Colonic mucosa (tissue), 4 donors: ENCODE measurements at regions not wholly inside any gene's neighbourhood (a gene's known extent, or its start where the extent isn't known, plus 50 kb on each side); places are given as distances from the start of the nearest gene placed in this dataset.

Experiments
- DNase-seq: peaks from one replicate; pipeline ENCODE4 v3.0.0-alpha.2; 2020
- H3K27ac ChIP-seq: fragments of 200-600 bp; one replicate; pipeline ENCODE4 v1.8.0; 2021
- H3K27me3 ChIP-seq: fragments of 200-600 bp; one replicate; pipeline ENCODE4 v1.8.0; 2021
- H3K36me3 ChIP-seq: fragments of 200-600 bp; one replicate; pipeline ENCODE4 v1.8.0; 2021
- H3K4me1 ChIP-seq: fragments of 200-600 bp; one replicate; pipeline ENCODE4 v1.8.0; 2021; ENCODE audit warnings: mild to moderate bottlenecking
- H3K4me3 ChIP-seq: fragments of 200-600 bp; one replicate; pipeline ENCODE4 v1.8.0; 2021
- H3K9ac ChIP-seq, 2 donors: one replicate each; pipeline ENCODE4 v1.7.0; 2013; ENCODE audit warnings: control low read depth in 2 of 2, low read depth in 2 of 2, low read length in 2 of 2
- H3K9me3 ChIP-seq: fragments of 200-600 bp; one replicate; pipeline ENCODE4 v1.8.0; 2021
- CTCF ChIP-seq: fragments of 200-600 bp; IDR thresholded peaks from one replicate; pipeline ENCODE4 v1.8.0; 2022; ENCODE audit warnings: antibody characterized with exemption, mild to moderate bottlenecking
- intact Hi-C: fragments of 100-400 bp; cut with DNase I; formaldehyde crosslinking; loops from one replicate; pipeline ENCODE4 v1.14.1; 2022
- donor health status: healthy.
- donor health status: DM: no; HTN: no; CAD: no.
- donor health status: DM: no; HTN: no; CAD: no.

GRCh38 chr11:119530509-119530908 lies 107.5 kb upstream of the THY1 start:
- no peak overlapping the region for H3K27ac ChIP-seq
- H3K36me3 ChIP-seq = no peaks in the 10 kb centered on the region
- no peak for DNase-seq
- H3K27me3 ChIP-seq = no peaks in the 10 kb centered on the region
- H3K9ac ChIP-seq = no peak overlapping the region
- no peaks in the 10 kb centered on the region for H3K4me1 ChIP-seq
- no peak for TF ChIP-seq CTCF
- H3K4me3 ChIP-seq = no peak overlapping the region
- H3K9me3 ChIP-seq = no peaks in the 10 kb centered on the region
- intact Hi-C loops = loop anchor here (5.0 kb wide), 1 partner anchor 48 kb away; no protein-coding TSS in a partner anchor

GRCh38 chr11:119529936-119530335 lies 107.0 kb upstream of the THY1 start:
- Histone ChIP-seq H3K27me3 (no peaks in the 10 kb centered on the region), H3K4me3 (no peak overlapping the region), H3K4me1 (no peaks in the 10 kb centered on the region), H3K36me3 (no peaks in the 10 kb centered on the region), H3K9ac (no peak overlapping the region), H3K27ac (no peak overlapping the region), H3K9me3 (no peaks in the 10 kb centered on the region)
- no peak for DNase-seq
- intact Hi-C loops = loop anchor here (5.0 kb wide), 1 partner anchor 48 kb away; no protein-coding TSS in a partner anchor
- no peak for TF ChIP-seq CTCF

- TF ChIP-seq CTCF = no peak
- Histone ChIP-seq H3K27me3 (no peaks in the 10 kb centered on the region), H3K9ac (no peak overlapping the region), H3K9me3 (no peaks in the 10 kb centered on the region), H3K4me1 (no peaks in the 10 kb centered on the region), H3K36me3 (no peaks in the 10 kb centered on the region), H3K27ac (no peak overlapping the region), H3K4me3 (no peak overlapping the region)
- DNase-seq = no peak
- intact Hi-C loops = no loop called here
Observed at GRCh38 chr11:119529063-119529845, 106.3 kb upstream of the THY1 start.

GRCh38 chr11:119525867-119526196 lies 102.9 kb upstream of the THY1 start:
- no peak for DNase-seq

GRCh38 chr11:119525180-119525866 lies 102.4 kb upstream of the THY1 start:
- H3K4me3 ChIP-seq = no peak overlapping the region
- H3K9ac ChIP-seq = no peak overlapping the region
- no peak for TF ChIP-seq CTCF
- no peak overlapping the region for H3K27ac ChIP-seq
- intact Hi-C loops = no loop called here
- H3K4me1 ChIP-seq = no peaks in the 10 kb centered on the region
- DNase-seq = no peak
- H3K9me3 ChIP-seq = no peaks in the 10 kb centered on the region
- no peaks in the 10 kb centered on the region for H3K36me3 ChIP-seq
- no peaks in the 10 kb centered on the region for H3K27me3 ChIP-seq

More at GRCh38 chr11:119525867-119526196, 102.9 kb upstream of the THY1 start:
- Histone ChIP-seq H3K4me1 (no peaks in the 10 kb centered on the region), H3K27me3 (no peaks in the 10 kb centered on the region), H3K27ac (no peak overlapping the region), H3K9me3 (no peaks in the 10 kb centered on the region), H3K9ac (no peak overlapping the region), H3K36me3 (no peaks in the 10 kb centered on the region), H3K4me3 (no peak overlapping the region)
- intact Hi-C loops = no loop called here
- no peak for TF ChIP-seq CTCF
